Vagina (tissue), 2 donors: ENCODE measurements at regions not wholly inside any gene's neighbourhood (a gene's known extent, or its start where the extent isn't known, plus 50 kb on each side); places are given as distances from the start of the nearest gene placed in this dataset.

ENCODE experiments used
- DNase-seq, 2 donors: peaks; one replicate each; pipeline ENCODE4 v3.0.0-alpha.2; 2017; ENCODE audit errors: extremely low spot score in 2 of 2
- H3K27ac ChIP-seq: fragments of 200-600 bp; sonication (generic); one replicate; pipeline ENCODE4 v1.5.1; 2019
- H3K27me3 ChIP-seq: fragments of 200-600 bp; sonication (generic); one replicate; pipeline ENCODE4 v1.5.1; 2019
- H3K36me3 ChIP-seq, 2 donors: fragments of 200-600 bp; sonication (generic); one replicate each; pipeline ENCODE4 v1.5.1; 2017 to 2019
- H3K4me1 ChIP-seq: fragments of 200-600 bp; sonication (generic); one replicate; pipeline ENCODE4 v1.5.1; 2019
- H3K4me3 ChIP-seq, 2 donors: fragments of 200-600 bp; sonication (generic); 1 replicate in 1 of 2; 2 replicates in 1 of 2; pipeline ENCODE4 v1.5.1; 2016 to 2019
- H3K9me3 ChIP-seq: fragments of 200-600 bp; sonication (generic); one replicate; pipeline ENCODE4 v1.5.1; 2019
- CTCF ChIP-seq, 3 experiments: fragments of 450-650 bp in 2 of 3; fragments of 200-600 bp in 1 of 3; sonication (generic) in 1 of 3; IDR thresholded peaks; one replicate each; pipeline ENCODE4 v1.5.1; 2017 to 2019; ENCODE audit warnings: antibody characterized with exemption in 3 of 3, mild to moderate bottlenecking in 2 of 3, moderate library complexity in 2 of 3
- POLR2A ChIP-seq, 2 donors: fragments of 450-650 bp; IDR thresholded peaks; one replicate each; pipeline ENCODE4 v1.6.1; 2017; ENCODE audit warnings: antibody characterized with exemption in 2 of 2, mild to moderate bottlenecking in 2 of 2, moderate library complexity in 2 of 2
- POLR2AphosphoS5 ChIP-seq, 2 donors: sonication (generic); formaldehyde crosslinking; IDR thresholded peaks; one replicate each; pipeline ENCODE4 v1.9.0; 2017; ENCODE audit warnings: antibody characterized with exemption in 2 of 2, mild to moderate bottlenecking in 2 of 2, low read depth in 1 of 2; ENCODE audit not compliant: insufficient read depth in 1 of 2
- intact Hi-C: fragments of 100-400 bp; cut with DNase I; formaldehyde crosslinking; loops from one replicate; pipeline ENCODE4 v1.15.1; 2023

GRCh38 chr15:88403351-88403791 is 63.8 kb downstream of the MRPL46 start:
- Histone ChIP-seq H3K4me3 (no peak overlapping the region), H3K4me1 (peaks cover 14% of the 10 kb centered on the region), H3K27me3 (no peaks in the 10 kb centered on the region), H3K27ac (no peak overlapping the region), H3K36me3 (no peaks in the 10 kb centered on the region), H3K9me3 (no peaks in the 10 kb centered on the region)
- intact Hi-C loops = no loop called here
- DNase-seq = peak; percentile 49 to 54
- no peak for TF ChIP-seq CTCF (IDR thresholded peaks at IDR 0.05)
- no peak for TF ChIP-seq POLR2AphosphoS5 (IDR thresholded peaks at IDR 0.05; ENCODE audit: insufficient read depth in 1 of 2, low read depth in 1 of 2)
- TF ChIP-seq POLR2A (IDR thresholded peaks at IDR 0.05) = no peak

- H3K36me3 ChIP-seq = no peaks in the 10 kb centered on the region
- DNase-seq = peak; percentile 62 to 79
- no peak overlapping the region for H3K4me3 ChIP-seq
- no peaks in the 10 kb centered on the region for H3K9me3 ChIP-seq
- peaks cover 14% of the 10 kb centered on the region for H3K4me1 ChIP-seq
- H3K27me3 ChIP-seq = no peaks in the 10 kb centered on the region
- intact Hi-C loops = no loop called here
- peak overlapping the region; percentile 45 for H3K27ac ChIP-seq
- TF ChIP-seq POLR2A (IDR thresholded peaks at IDR 0.05) (no peak), POLR2AphosphoS5 (IDR thresholded peaks at IDR 0.05; ENCODE audit: insufficient read depth in 1 of 2, low read depth in 1 of 2) (no peak), CTCF (IDR thresholded peaks at IDR 0.05) (no peak)
Observed at GRCh38 chr15:88401996-88402656, 65.1 kb downstream of the MRPL46 start.

GRCh38 chr15:88401251-88401995 is 65.8 kb downstream of the MRPL46 start:
- peak in 1 of 2 donors; percentile 62 for DNase-seq
- no peak for TF ChIP-seq CTCF (IDR thresholded peaks at IDR 0.05)
- TF ChIP-seq POLR2AphosphoS5 (IDR thresholded peaks at IDR 0.05; ENCODE audit: insufficient read depth in 1 of 2, low read depth in 1 of 2) = no peak
- no peak for TF ChIP-seq POLR2A (IDR thresholded peaks at IDR 0.05)
- H3K27me3 ChIP-seq = no peaks in the 10 kb centered on the region
- no peak overlapping the region for H3K4me3 ChIP-seq
- H3K4me1 ChIP-seq = peaks cover 14% of the 10 kb centered on the region
- peak overlapping the region; percentile 45 for H3K27ac ChIP-seq
- H3K36me3 ChIP-seq = no peaks in the 10 kb centered on the region
- no peaks in the 10 kb centered on the region for H3K9me3 ChIP-seq
- intact Hi-C loops = no loop called here

- Histone ChIP-seq H3K27ac (peak overlapping the region; percentile 45), H3K4me3 (no peak overlapping the region), H3K9me3 (no peaks in the 10 kb centered on the region), H3K36me3 (no peaks in the 10 kb centered on the region), H3K27me3 (no peaks in the 10 kb centered on the region), H3K4me1 (peaks cover 18% of the 10 kb centered on the region)
- peak; percentile 47 to 58 for DNase-seq
- intact Hi-C loops = no loop called here
- no peak for TF ChIP-seq CTCF (IDR thresholded peaks at IDR 0.05)
- TF ChIP-seq POLR2AphosphoS5 (IDR thresholded peaks at IDR 0.05; ENCODE audit: insufficient read depth in 1 of 2, low read depth in 1 of 2) = no peak
- no peak for TF ChIP-seq POLR2A (IDR thresholded peaks at IDR 0.05)
Observed at GRCh38 chr15:88400591-88401250, 66.5 kb downstream of the MRPL46 start.
